HG03159 (cell line): ENCODE measurements at regions not wholly inside any gene's neighbourhood (a gene's known extent, or its start where the extent isn't known, plus 50 kb on each side); places are given as distances from the start of the nearest gene placed in this dataset.
"Not testable (repeated sequence)": the region's sequence is repeated elsewhere in the genome, so short reads cannot be mapped to it uniquely, and the experiment has no call there.

ENCODE experiments used
- ATAC-seq: cut with Tn5 transposase; IDR thresholded peaks from one replicate; pipeline ENCODE4 v1.9.1; 2021; ENCODE audit warnings: mild to moderate bottlenecking, moderate library complexity; ENCODE audit not compliant: unreplicated experiment

- ATAC-seq: peak; percentile 50
These were observed 366.5 kb downstream of the ZNF674 start for GRCh38 chrX:46178763-46179162.

- no peak for ATAC-seq
These were observed 372.1 kb downstream of the ZNF674 start for GRCh38 chrX:46173159-46173558.

- ATAC-seq: not testable (repeated sequence)
These were observed 373.8 kb downstream of the ZNF674 start for GRCh38 chrX:46171457-46171856.

GRCh38 chrX:46169808-46170207 lies 375.4 kb downstream of the ZNF674 start:
- ATAC-seq: no peak

- no peak for ATAC-seq
These were observed 377.0 kb downstream of the ZNF674 start for GRCh38 chrX:46168254-46168653.

- ATAC-seq: no peak
These were observed 379.4 kb downstream of the ZNF674 start for GRCh38 chrX:46165866-46166265.

- no peak for ATAC-seq
These were observed 379.8 kb downstream of the ZNF674 start for GRCh38 chrX:46165411-46165810.

- ATAC-seq: no peak
These were observed 392.5 kb downstream of the ZNF674 start for GRCh38 chrX:46152756-46153155.

GRCh38 chrX:46151332-46151731 lies 393.9 kb downstream of the ZNF674 start:
- not testable (repeated sequence) for ATAC-seq

- ATAC-seq: no peak
These were observed 400.7 kb downstream of the ZNF674 start for GRCh38 chrX:46144566-46144965.

- ATAC-seq: no peak
These were observed 404.9 kb downstream of the ZNF674 start for GRCh38 chrX:46140272-46140671.

GRCh38 chrX:46130247-46130646 lies 415.0 kb downstream of the ZNF674 start:
- no peak for ATAC-seq

GRCh38 chrX:46125111-46125510 lies 420.1 kb downstream of the ZNF674 start:
- ATAC-seq: no peak

- no peak for ATAC-seq
These were observed 428.0 kb downstream of the ZNF674 start for GRCh38 chrX:46117234-46117633.

GRCh38 chrX:46087310-46087709 lies 457.9 kb downstream of the ZNF674 start:
- not testable (repeated sequence) for ATAC-seq

GRCh38 chrX:46080121-46080520 lies 465.1 kb downstream of the ZNF674 start:
- ATAC-seq: not testable (repeated sequence)

GRCh38 chrX:46072791-46073190 lies 472.4 kb downstream of the ZNF674 start:
- no peak for ATAC-seq

- ATAC-seq: no peak
These were observed 472.8 kb downstream of the ZNF674 start for GRCh38 chrX:46072372-46072771.

- ATAC-seq: no peak
These were observed 474.8 kb downstream of the ZNF674 start for GRCh38 chrX:46070421-46070820.

- no peak for ATAC-seq
These were observed 485.9 kb downstream of the ZNF674 start for GRCh38 chrX:46059316-46059715.

- no peak for ATAC-seq
These were observed 500.7 kb downstream of the ZNF674 start for GRCh38 chrX:46044486-46044885.

- no peak for ATAC-seq
These were observed 505.2 kb downstream of the ZNF674 start for GRCh38 chrX:46040001-46040400.

- ATAC-seq: no peak
These were observed 505.7 kb downstream of the ZNF674 start for GRCh38 chrX:46039526-46039925.

GRCh38 chrX:46036508-46036907 lies 508.7 kb downstream of the ZNF674 start:
- no peak for ATAC-seq
